GM21528 (cell line): ENCODE measurements at regions not wholly inside any gene's neighbourhood (a gene's known extent, or its start where the extent isn't known, plus 50 kb on each side); places are given as distances from the start of the nearest gene placed in this dataset.
"Not testable (repeated sequence)": the region's sequence is repeated elsewhere in the genome, so short reads cannot be mapped to it uniquely, and the experiment has no call there.

ENCODE experiments used
- ATAC-seq: cut with Tn5 transposase; IDR thresholded peaks from one replicate; pipeline ENCODE4 v1.9.1; 2021; ENCODE audit warnings: mild to moderate bottlenecking, moderate library complexity; ENCODE audit not compliant: unreplicated experiment, low FRiP score

DNA sequence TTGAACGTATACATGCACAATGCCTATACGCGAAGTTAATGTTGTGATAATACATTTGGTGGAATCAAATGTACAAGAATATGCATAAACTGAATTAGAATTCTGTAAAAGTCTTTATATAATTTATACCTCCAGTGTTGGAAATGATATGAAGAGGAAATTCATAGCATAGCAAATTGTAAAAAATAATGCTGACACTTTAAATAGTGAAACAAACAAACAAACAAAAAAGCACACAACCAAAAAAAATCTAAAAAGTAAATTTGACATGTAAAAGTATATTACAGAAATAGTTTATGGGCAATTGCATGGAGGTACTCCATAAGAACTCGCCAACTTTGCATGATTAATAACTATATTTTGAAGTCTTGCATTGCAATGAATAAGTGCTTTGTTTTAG lies 780.9 kb downstream of the TBC1D32 start:
- ATAC-seq: no peak

DNA sequence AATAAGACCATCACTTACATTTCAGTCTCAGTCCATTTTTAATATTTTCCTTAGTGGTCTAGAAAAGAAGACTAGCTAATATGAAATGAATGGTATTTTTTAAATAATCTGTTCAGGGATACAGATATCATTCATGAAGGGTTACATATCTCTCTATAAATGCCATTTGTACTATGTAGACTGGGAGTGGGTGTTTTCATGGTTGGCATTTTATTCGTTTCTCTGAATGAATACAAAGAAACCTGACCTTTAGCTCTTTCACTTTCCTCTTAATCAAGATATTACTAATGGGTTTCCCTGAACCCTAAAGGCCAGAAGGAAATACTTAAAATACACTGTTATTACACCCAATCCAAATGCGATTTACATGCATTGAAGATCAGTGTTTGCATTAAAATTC lies 788.9 kb downstream of the TBC1D32 start:
- no peak for ATAC-seq

GRCh38 chr6:120534954-120535353 lies 799.3 kb downstream of the TBC1D32 start:
- ATAC-seq: no peak

- ATAC-seq: no peak
Measured at GRCh38 chr6:120526576-120526975, 807.7 kb downstream of the TBC1D32 start.

DNA sequence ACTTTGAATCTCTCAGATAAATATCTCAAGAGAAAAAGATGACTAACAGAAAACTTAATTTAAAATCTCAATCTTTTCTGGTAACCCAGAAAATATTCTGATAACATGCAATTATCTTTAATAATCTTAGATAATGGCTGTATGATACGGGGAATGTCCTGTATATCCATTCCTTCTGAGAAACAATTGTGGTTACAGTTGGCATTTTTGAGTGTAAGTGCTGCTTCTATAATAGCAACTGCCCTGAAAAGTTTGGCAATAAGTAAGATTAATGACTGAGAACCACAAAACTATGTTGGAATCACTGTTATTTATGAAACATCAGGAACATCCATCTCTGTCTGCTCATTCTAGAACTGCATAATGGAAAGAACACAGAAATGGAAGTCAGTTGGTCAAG lies 819.7 kb downstream of the TBC1D32 start:
- ATAC-seq: no peak

- no peak for ATAC-seq
Measured at GRCh38 chr6:120511712-120512111, 822.6 kb downstream of the TBC1D32 start.

DNA sequence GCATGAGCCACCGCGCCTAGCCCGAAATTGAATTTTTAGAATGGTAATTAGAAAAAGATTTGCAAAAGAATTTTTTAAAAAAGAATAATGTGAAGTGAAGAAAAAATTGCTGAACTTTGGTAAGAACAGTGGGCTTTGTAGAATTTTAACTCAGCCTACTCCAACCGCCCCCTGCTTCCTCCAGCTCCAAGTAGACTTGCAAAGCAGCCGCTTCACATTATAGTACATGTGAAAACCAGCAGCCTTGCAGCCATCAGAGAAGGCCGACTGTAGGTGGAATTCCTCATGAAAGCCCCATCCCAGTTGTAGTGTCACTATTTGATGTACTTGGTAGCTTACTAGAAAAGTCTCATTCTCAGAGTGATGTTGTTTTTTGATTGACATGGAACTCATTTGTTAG lies 835.6 kb downstream of the TBC1D32 start:
- ATAC-seq: no peak

- no peak for ATAC-seq
Measured at GRCh38 chr6:120496661-120497060, 837.6 kb downstream of the TBC1D32 start.

GRCh38 chr6:120493505-120493904 lies 840.8 kb downstream of the TBC1D32 start:
- ATAC-seq: no peak

DNA sequence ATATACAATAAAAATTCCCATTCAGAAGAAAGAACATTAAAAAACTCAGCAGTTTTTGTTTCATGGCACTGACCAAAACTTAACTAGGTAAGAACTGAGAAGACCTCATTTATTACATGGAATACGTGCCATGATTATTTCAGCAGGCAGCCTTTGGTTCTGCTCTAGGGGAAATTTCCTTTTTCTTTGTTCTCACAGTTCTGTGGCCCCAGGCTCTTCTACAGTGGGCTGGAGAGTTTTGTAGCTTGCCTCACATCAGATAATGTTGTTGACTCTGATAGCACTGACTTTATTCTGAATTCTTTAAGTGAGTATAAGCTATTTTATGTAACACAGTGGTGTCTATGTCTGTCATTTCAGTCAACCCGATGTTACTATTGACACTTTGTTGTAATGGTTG lies 844.3 kb downstream of the TBC1D32 start:
- no peak for ATAC-seq

- no peak for ATAC-seq
Measured at GRCh38 chr6:120484146-120484545, 850.1 kb downstream of the TBC1D32 start.

DNA sequence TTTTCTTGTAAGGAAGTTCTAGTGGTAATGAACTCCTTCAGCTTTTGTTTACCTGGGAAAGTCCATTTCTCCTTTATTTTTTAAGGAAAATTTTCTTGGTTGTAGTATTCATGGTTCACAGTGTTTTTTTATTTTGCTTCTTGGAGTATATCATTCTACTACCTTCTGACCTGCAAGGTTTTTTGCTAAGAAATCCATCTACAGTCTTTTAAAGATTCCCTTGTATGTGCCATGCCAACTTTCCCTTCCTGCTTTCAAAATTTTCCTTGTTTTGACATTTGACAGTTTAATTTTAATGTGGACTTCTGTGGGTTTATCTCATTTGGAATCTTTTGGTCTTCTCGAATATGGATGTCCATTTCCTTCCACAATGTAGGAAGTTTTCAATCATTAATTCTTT lies 855.6 kb downstream of the TBC1D32 start:
- ATAC-seq: no peak

DNA sequence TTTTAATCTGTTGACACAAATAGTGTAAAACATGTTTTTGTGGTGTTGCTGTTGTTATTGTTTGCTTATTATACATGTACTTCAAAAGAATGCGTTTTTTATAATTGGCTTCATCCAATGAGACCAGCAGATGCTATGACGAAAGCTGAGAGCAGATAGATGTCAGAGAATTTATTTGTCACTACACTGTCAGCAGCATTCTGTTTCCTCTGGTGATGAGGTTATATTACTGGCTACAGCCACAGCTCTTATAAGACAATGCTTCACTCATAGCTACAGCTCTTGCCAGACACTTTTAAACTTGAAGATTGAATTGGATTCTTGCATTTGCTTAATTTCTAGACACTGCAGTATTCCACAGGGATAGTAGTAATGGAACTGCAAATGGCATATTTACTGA lies 860.5 kb downstream of the TBC1D32 start:
- no peak for ATAC-seq

GRCh38 chr6:120468486-120468885 lies 865.8 kb downstream of the TBC1D32 start:
- no peak for ATAC-seq

DNA sequence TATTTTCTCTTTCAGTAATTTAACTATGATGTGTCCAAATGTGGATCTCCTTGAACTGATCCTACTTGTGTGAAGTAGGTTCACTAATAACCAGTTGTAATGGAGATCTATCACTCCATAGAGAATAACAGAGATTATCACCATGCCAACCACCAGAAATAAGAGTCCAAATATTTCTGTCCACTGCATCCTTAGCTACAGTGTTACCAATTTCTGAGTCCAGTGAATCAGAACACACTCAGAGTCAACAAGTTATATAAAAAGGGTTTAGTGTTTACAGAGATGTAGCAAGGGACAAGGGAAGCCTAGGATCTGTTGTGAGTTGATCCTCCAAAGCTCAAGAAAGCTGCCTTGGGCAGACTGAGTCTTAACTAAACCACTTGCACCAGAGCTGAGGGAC lies 882.8 kb downstream of the TBC1D32 start:
- ATAC-seq: no peak

GRCh38 chr6:120447605-120448004 lies 886.7 kb downstream of the TBC1D32 start:
- no peak for ATAC-seq

GRCh38 chr6:120432840-120433239 lies 901.4 kb downstream of the TBC1D32 start:
- not testable (repeated sequence) for ATAC-seq

DNA sequence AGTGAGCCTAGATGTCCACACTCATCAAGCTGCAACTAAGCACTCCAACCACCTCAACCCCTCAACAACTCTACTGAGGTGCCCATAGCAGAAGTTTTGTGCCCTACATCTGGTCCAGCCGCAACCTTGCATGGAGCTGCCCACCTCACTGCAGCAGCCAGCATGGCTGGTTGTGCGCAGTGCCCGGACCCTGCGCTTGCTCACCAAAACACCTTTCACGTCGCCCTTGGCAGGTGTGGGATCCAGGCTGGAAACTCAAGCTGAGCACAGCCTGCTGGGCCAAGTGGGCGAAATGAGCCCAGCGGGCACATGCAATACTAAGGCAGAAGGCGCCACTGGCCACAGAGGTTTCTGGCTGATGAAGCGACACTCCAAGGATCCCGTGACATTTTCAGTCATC lies 902.4 kb downstream of the TBC1D32 start:
- ATAC-seq: no peak

- no peak for ATAC-seq
Measured at GRCh38 chr6:120411394-120411793, 922.9 kb downstream of the TBC1D32 start.

DNA sequence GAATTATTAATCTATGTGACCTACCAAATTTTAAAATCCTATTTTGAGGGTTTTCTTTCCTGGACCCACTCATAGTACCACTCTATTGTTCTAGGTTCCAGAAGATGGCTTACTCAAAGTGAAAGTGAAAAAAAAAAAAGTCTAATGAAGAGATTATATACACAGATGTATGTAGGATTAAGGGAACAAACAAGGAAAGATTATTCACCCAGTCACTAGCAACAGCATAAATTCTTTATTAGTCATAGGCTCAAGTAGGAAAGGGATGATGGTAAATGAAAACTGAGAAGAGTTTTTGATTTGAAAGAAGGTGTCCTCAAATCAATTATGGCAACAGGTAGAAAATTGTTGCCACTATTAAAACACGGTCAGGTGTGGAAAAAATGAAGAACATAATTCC lies 923.7 kb downstream of the TBC1D32 start:
- ATAC-seq: no peak

- ATAC-seq: no peak
Measured at GRCh38 chr6:120407696-120408095, 926.6 kb downstream of the TBC1D32 start.

DNA sequence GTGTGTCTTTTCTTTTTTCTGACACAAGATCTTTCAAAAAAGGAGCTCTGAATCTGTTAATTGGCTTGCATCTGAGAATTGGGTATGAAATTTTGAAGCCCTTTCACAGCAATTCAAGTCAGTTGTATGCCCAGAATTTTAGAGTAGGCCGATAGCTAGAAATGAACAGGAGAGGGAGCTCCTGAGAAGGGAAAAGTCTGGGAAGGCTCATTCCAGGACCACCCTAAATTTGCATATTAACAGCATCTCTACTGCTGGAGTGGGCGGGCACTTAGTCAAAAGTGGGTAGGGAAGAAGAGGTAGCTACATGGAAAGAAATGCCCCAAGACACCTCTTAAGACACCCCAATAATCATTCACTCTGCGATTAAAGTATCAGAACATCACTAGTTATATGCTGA lies 928.3 kb downstream of the TBC1D32 start:
- no peak for ATAC-seq

- ATAC-seq: no peak
Measured at GRCh38 chr6:120395784-120396183, 938.5 kb downstream of the TBC1D32 start.
